MCF 10A (cell line): ENCODE measurements at regions not wholly inside any gene's neighbourhood (a gene's known extent, or its start where the extent isn't known, plus 50 kb on each side); places are given as distances from the start of the nearest gene placed in this dataset.
A peak's percentile ranks its signal among the peaks of the same experiment; 100 is the strongest.

Experiments
- BruUV-seq: library from RNA; stranded (reverse); fragments of 400-500 nt; replicated peaks from 2 replicates; lab custom pipeline; 2021; lab: Mats Ljungman, UMichigan
- CTCF ChIA-PET: fragments of 300-600 bp; sonication (Branson Sonifier 250); formaldehyde crosslinking; extraction: SDS; loops from one replicate; lab custom pipeline; 2021; ENCODE audit warnings: antibody characterized with exemption, inconsistent platforms; lab: Yijun Ruan, JAX
- POLR2A ChIA-PET: fragments of 300-600, 350-650 bp; sonication (Branson Sonifier 250); formaldehyde crosslinking; extraction: SDS; loops from one replicate; lab custom pipeline; 2020; ENCODE audit warnings: antibody characterized with exemption, inconsistent platforms; lab: Yijun Ruan, JAX
- DNase-seq: peaks from one replicate; pipeline ENCODE4 v3.0.0-alpha.2; 2018; ENCODE audit not compliant: unreplicated experiment
- H3K27ac Mint-ChIP-seq: one replicate; pipeline ENCODE4 v1.8.0; 2022; ENCODE audit warnings: mild to moderate bottlenecking, low read depth, mixed read lengths; ENCODE audit not compliant: unreplicated experiment
- H3K27me3 Mint-ChIP-seq: one replicate; pipeline ENCODE4 v1.8.0; 2022; ENCODE audit warnings: mixed read lengths; ENCODE audit not compliant: insufficient read depth, unreplicated experiment
- H3K36me3 Mint-ChIP-seq: one replicate; pipeline ENCODE4 v1.8.0; 2022; ENCODE audit warnings: mild to moderate bottlenecking, moderate library complexity, mixed read lengths; ENCODE audit not compliant: insufficient read depth, unreplicated experiment
- H3K4me1 Mint-ChIP-seq: one replicate; pipeline ENCODE4 v1.8.0; 2022; ENCODE audit warnings: mixed read lengths; ENCODE audit not compliant: insufficient read depth, unreplicated experiment
- H3K4me3 Mint-ChIP-seq: one replicate; pipeline ENCODE4 v1.8.0; 2022; ENCODE audit warnings: mild to moderate bottlenecking, moderate library complexity, mixed read lengths; ENCODE audit not compliant: unreplicated experiment
- H3K9me3 Mint-ChIP-seq: one replicate; pipeline ENCODE4 v1.8.0; 2022; ENCODE audit warnings: mixed read lengths; ENCODE audit not compliant: unreplicated experiment
- intact Hi-C: fragments of 100-400 bp; cut with micrococcal nuclease; formaldehyde crosslinking; loops from 2 replicates; pipeline ENCODE4 v1.14.1; 2022
- TF ChIP-seq, protein P1 (sequence below): fragments of 200-600 bp; IDR thresholded peaks from one replicate; pipeline ENCODE4 v1.8.0; 2022; ENCODE audit warnings: antibody characterized with exemption, mild to moderate bottlenecking; ENCODE audit not compliant: unreplicated experiment

DNA sequence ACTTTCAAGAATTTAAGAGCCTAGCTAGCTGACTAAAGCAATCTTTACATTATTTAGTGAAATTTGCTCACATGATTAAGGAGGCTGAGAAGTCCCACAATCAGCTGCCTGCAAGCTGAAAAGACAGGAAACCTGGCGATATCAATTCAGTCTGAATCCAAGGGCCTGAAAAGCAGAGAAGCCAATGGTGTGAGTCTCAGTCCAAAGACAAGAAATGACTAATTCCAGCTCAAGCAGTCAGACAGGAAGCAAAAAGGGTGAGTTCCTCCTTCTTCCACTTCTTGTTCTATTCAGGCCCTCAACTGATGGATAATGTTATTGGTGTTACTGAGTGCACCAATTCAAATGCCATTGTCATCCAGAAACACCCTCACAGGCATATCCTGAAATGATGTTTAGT lies 1231.6 kb upstream of the CELF2 start:
- ChIA-PET POLR2A (no interaction called here), CTCF (no interaction called here)
- no TSS peak for BruUV-seq
- H3K4me3 Mint-ChIP-seq, result no peak overlapping the region
- peak; percentile 28 for DNase-seq
- peak overlapping the region; percentile 64 for H3K27ac Mint-ChIP-seq
- TF ChIP-seq, protein P1, sequence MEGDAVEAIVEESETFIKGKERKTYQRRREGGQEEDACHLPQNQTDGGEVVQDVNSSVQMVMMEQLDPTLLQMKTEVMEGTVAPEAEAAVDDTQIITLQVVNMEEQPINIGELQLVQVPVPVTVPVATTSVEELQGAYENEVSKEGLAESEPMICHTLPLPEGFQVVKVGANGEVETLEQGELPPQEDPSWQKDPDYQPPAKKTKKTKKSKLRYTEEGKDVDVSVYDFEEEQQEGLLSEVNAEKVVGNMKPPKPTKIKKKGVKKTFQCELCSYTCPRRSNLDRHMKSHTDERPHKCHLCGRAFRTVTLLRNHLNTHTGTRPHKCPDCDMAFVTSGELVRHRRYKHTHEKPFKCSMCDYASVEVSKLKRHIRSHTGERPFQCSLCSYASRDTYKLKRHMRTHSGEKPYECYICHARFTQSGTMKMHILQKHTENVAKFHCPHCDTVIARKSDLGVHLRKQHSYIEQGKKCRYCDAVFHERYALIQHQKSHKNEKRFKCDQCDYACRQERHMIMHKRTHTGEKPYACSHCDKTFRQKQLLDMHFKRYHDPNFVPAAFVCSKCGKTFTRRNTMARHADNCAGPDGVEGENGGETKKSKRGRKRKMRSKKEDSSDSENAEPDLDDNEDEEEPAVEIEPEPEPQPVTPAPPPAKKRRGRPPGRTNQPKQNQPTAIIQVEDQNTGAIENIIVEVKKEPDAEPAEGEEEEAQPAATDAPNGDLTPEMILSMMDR, result no peak
- intact Hi-C loops, result no loop called here
- H3K36me3 Mint-ChIP-seq, result no peaks in the 10 kb centered on the region
- peaks cover 7% of the 10 kb centered on the region for H3K9me3 Mint-ChIP-seq
- H3K4me1 Mint-ChIP-seq, result peaks cover 24% of the 10 kb centered on the region
- H3K27me3 Mint-ChIP-seq, result no peaks in the 10 kb centered on the region

DNA sequence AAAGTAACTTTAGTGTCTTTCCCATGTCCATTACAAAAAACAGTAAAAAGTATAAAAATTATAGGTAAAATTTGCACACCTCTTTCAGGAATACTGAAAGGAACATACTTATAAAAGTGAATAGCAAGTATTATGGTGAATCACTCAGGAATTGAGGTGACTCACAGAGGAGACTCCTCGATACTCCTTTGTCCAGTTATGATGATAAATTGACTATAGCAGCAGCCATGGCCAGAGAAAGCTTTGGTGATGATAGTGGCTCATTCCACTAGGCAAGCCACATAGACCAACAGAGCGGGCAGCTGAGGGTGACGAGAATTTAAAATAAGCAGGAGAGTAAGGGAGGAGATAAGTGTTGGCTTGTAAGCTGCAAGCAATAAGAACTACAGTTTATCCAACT lies 1231.1 kb upstream of the CELF2 start:
- CTCF ChIA-PET, result no interaction called here
- BruUV-seq, result no TSS peak

DNA sequence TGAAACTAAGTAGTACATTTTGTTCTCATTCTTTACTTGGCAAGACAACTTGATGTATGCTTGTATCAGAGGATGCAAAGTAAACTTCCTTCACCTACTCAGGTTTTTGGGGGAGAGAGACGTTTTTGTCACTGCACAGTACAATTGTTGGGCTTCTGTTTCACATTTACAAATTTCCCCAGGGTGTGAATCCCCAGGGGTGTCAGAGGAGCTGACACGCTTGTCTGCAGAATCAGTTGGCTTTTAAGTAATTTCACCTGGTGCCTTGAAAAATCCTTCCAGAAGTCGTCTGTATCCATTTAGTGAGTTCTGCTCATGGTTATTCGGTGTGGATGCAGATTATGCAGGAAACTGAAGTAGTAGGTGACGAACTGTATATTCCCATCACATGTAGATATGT lies 1227.7 kb upstream of the CELF2 start:
- BruUV-seq, result no TSS peak
- ChIA-PET CTCF (interaction anchor here (0.6 kb wide), 1 partner anchor 938 kb away, joined by 3 read pairs; no protein-coding TSS in a partner anchor), POLR2A (no interaction called here)
- Mint-ChIP-seq H3K36me3 (no peaks in the 10 kb centered on the region), H3K27ac (no peak overlapping the region), H3K27me3 (no peaks in the 10 kb centered on the region), H3K4me1 (peaks cover 19% of the 10 kb centered on the region), H3K4me3 (no peak overlapping the region), H3K9me3 (peaks cover 11% of the 10 kb centered on the region)
- TF ChIP-seq, protein P1, result no peak
- no peak for DNase-seq
- intact Hi-C loops, result no loop called here

More for the DNA sequence above, 1231.1 kb upstream of the CELF2 start:
- POLR2A ChIA-PET, result no interaction called here
- peaks cover 7% of the 10 kb centered on the region for H3K9me3 Mint-ChIP-seq
- peak; percentile 54 for DNase-seq
- no peaks in the 10 kb centered on the region for H3K27me3 Mint-ChIP-seq
- TF ChIP-seq, protein P1, result no peak
- H3K4me3 Mint-ChIP-seq, result no peak overlapping the region
- no peaks in the 10 kb centered on the region for H3K36me3 Mint-ChIP-seq
- peaks cover 20% of the 10 kb centered on the region for H3K4me1 Mint-ChIP-seq
- peak overlapping the region; percentile 64 for H3K27ac Mint-ChIP-seq
- intact Hi-C loops, result no loop called here

DNA sequence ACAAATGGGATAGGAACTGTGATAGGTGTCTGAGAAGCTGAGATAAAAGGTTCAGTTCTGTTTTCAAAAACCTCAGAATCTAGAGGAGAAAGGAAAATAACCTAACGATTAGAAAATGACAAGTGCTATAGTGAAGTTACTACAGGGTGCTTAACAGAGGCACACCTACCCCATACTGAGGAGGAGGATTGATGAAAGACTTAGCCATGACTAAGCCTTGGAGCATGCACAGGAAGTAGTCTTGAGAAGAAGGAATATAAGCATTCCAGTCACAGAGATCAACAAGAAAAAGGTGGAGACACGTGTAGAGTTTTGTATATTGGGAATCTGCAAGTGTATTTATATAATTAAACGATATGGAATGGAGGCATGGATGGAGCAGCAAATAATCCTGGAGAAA lies 1225.5 kb upstream of the CELF2 start:
- peak overlapping the region; percentile 37 for H3K27ac Mint-ChIP-seq

More for the DNA sequence above, 1225.5 kb upstream of the CELF2 start:
- intact Hi-C loops, result no loop called here
- Mint-ChIP-seq H3K9me3 (peaks cover 11% of the 10 kb centered on the region), H3K36me3 (no peaks in the 10 kb centered on the region), H3K4me1 (peaks cover 11% of the 10 kb centered on the region), H3K4me3 (no peak overlapping the region), H3K27me3 (no peaks in the 10 kb centered on the region)
- ChIA-PET CTCF (no interaction called here), POLR2A (interaction anchor here (0.7 kb wide), 3 partner anchors 19 to 260 kb away, joined by 3 read pairs; no protein-coding TSS in a partner anchor)
- TF ChIP-seq, protein P1, result no peak
- BruUV-seq, result no TSS peak
- peak; percentile 47 for DNase-seq
